ENCODE measurements at regions not wholly inside any gene's neighbourhood (a gene's known extent, or its start where the extent isn't known, plus 50 kb on each side); places are given as distances from the start of the nearest gene placed in this dataset.

DNA sequence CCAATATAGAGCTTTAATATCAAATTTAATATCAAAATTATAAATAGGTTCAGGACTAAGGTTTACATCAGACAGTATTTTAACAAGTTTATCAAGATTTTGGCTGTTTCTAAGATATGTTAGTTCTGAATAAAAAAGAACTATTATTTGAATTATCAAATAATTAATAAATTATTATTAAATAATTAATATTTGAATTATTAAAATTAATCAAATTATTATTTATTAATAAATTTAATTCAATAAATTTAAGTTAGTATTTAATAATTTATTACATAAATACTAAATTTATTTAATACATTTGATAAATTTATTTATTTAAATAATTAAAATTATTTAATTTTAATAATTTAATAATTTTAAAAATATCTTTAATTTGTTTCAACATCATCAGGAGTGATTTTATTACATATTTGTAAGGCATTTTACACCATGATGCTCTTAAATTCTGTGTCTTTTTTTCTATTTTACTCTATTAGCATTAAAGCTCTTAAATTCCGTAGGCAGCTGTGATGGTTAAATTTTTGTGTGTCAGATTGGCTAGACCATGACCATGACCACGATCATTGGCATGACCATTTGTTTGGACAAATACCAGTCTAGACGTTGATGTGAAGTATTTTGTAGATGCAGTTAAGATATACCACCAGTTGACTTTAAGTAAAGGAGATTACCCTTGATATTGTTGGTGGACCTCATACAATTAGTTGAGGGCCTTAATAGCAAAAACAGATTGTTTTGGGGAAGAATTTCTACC, 82.6 kb downstream of the BBS10 start:
- TF ChIP-seq, protein P1, sequence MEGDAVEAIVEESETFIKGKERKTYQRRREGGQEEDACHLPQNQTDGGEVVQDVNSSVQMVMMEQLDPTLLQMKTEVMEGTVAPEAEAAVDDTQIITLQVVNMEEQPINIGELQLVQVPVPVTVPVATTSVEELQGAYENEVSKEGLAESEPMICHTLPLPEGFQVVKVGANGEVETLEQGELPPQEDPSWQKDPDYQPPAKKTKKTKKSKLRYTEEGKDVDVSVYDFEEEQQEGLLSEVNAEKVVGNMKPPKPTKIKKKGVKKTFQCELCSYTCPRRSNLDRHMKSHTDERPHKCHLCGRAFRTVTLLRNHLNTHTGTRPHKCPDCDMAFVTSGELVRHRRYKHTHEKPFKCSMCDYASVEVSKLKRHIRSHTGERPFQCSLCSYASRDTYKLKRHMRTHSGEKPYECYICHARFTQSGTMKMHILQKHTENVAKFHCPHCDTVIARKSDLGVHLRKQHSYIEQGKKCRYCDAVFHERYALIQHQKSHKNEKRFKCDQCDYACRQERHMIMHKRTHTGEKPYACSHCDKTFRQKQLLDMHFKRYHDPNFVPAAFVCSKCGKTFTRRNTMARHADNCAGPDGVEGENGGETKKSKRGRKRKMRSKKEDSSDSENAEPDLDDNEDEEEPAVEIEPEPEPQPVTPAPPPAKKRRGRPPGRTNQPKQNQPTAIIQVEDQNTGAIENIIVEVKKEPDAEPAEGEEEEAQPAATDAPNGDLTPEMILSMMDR (IDR thresholded peaks at IDR 0.05) = no peak
- TF ChIP-seq POLR2A (IDR thresholded peaks at IDR 0.05) = no peak

Measured in lower leg skin (tissue), 3 donors.